Activated T-cell treated with anti-CD3 and anti-CD28 coated beads, Interleukin-2, amount 50 U/mL, for 48 hours (primary cell): ENCODE measurements at regions not wholly inside any gene's neighbourhood (a gene's known extent, or its start where the extent isn't known, plus 50 kb on each side); places are given as distances from the start of the nearest gene placed in this dataset.
A peak's percentile ranks its signal among the peaks of the same experiment; 100 is the strongest.

Experiments used
- DNase-seq, 2 experiments: peaks; one replicate each; pipeline ENCODE4 v3.0.0-alpha.2; 2020

DNA sequence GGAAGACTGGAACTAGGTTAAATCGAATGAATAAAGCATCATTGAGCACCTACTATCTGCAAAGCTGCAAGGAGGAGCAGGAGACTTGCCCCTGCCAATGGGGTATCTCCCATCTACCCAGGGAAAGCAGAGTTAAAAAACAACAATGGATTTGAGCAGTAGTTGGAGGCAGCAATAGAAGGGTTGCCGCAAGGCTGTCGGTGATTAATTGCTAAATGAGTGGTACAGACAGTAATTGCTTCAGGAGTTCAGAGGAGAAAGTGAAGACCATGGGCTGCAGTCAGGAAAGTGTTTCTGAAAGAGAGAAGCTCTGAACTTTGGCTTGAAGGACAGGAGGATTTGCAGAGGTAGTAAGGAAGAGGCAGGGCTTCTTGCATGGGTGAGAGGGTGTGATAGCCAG is 152.9 kb downstream of the ACTL8 start:
- no peak for DNase-seq

DNA sequence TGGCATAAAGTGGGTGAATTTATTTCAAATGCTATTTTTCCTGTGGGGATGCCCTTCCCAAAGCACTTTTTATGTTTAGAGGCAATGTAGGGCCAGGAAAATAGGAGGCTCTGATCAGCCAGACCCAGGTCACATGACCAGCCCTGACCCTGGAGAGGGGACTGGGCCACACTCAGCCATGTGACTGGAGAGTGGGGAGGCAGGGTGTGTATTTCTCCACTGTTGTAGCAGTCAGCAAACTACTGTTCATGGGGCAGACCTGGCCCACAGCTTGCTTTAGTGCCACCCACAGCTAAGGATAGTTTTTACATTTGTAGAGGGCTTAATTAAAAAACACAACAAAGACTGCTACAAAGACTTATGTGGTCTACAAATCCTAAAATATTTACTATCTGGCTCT is 153.8 kb downstream of the ACTL8 start:
- no peak for DNase-seq

DNA sequence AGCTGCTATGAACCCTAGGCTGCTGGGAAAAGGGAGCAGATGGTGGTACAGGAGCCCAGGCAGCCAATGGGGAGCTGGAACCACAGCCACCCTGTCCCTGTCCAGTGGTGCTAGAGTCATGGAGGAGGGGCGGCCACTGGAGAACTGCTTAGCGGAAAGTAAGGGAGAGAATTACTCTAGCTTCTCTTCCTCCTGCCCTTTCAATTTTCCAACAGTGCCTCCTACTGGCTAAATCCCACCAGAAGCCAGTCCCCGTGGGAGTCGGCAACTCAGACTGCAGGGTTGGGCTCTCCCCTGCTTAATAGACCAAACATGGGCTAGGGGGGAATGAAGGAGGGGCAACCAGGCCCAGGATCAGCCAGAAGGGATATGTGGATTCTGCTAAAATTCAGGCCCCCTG is 154.5 kb downstream of the ACTL8 start:
- DNase-seq, result no peak

DNA sequence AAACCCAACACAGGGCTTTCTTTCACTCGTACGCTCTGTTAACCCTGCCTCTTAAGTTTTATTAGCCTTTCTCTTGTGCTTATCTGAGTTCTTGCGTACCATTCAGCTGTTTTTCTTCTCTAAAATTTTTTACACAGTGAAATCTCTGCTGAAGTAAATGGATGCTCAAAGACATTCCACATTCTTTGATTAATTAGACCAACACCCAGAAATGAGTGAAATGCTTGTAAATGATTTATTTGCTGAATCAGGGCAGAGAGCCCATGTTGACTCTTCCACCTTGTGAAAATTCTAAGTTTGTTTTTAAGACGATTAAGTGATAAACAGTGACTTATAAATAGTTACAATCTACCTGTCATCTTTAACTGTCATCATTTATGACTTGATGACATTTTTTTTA is 156.7 kb downstream of the ACTL8 start:
- DNase-seq, result no peak

DNA sequence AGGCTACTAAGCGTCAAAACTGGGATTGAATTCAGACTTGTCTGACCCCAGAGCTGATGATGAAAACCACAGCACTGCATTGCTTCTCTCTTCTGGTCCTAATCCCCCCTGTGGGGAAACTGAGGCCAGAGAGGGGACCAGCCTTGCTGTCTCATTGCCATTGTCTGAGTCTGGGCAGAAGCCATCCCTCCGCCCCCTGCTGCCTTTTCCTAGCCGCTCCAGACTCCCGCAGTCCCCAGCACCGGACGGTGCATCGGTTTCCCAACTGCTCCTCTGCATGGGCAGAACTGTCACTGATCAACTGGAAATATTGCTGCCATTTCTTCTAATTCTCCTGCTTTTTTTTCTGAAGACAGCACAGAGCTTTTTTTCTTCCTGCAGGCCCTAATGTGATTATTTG is 157.4 kb downstream of the ACTL8 start:
- DNase-seq, result no peak

DNA sequence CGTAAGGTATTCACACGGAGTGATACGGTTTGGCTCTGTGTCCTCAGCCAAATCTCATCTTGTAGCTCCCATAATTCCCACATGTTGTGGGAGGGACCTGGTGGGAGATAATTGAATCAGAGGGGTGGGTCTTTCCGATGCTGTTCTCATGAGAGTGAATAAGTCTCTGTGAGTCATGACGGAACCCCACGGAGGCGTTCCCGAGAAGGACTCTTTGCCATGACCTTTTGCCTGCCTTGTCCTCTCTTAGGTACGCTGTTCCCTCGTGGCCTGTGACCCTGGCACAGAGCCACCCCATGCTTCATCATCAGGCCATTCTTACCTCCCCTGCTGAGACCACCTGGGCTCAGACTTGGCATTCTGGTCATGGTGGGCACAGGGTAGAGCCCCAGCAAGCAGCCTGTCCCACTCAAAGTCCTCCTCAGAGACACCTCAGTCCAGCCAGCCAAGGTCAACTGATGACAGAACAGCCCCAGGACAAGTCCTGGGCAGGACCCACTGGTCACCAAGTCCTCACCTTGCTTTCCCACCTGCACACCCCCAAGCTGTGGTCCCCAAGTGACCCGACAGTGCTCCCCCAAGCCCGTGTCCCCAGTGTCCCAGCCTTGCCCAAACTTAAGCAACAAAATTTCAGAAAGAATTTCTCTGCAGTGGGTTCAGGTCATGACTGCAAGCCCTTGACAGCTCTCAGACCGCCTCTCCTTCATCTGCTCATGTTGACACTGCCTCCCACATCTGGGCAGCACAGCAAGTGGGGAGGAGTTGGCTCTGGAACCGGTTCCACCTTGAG is 158.4 kb downstream of the ACTL8 start:
- DNase-seq, result no peak

DNA sequence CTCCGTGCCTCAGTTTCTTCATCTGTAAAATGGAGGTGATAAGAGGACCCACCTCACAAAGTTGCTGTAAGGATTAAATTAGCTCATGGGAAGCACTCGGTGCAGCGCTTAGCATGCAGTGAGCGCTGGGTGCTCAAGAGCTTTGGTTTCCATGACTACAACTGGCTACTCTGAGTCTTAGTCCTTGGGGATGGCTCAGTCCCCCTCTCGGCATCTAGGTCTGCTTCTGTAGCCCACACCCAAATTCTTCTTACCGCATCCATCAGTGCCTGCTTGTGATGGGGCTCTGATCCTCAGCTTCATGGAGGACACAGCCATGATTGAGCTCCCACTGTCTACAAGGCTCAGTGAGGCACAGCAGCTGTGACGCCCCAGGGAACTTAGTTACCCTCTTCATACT is 159.0 kb downstream of the ACTL8 start:
- DNase-seq, result no peak

DNA sequence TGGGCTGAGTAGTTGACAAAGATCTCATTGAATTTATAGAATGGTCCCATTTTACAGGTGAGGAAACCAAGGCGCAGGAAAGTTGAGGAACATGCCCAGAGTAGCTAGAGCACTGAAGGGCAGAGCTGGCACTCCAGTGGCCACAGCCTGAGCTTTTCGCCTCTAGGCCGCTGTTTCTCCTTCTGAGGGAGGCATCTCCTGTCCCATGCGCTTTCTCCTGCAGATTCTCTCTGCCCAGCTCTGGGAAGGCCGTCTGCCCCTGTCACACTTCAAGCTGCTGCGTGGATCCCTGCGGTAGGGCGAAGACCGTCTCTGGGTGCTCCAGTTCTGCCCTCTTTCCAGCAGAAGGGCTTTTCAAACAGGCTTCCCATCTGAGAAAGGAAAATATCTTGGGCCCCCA is 159.9 kb downstream of the ACTL8 start:
- DNase-seq, result no peak

DNA sequence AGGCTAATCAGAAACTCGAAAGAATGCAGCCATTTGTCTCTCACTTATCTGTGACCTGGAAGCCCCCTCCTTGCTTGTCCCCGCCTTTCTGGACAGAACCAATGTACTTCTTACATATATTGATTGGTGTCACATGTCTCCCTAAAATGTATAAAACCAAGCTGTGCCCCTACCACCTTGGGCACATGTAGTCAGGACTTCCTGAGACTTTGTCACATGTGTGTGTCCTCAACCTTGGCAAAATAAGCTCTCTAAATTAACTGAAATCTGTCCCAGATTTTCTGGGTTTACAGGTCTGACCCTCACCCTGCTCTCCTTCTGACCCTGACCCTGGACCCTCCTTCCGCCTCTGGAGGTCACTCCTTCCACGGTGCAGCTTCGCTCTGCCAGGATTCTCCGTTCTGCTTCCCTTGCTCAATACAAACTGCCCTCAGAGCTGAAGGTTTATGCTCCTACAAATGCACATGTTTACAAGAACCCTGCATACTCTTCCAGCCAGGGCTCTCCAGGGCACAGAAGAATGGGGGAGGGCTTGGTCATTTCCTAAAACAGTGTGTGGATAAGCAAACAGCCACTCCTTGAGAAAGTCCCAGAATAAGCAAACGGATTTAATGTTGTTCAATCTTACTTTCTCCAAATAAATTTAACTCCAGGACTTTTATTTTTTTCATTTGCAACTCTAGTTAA is 160.5 kb downstream of the ACTL8 start:
- DNase-seq, result no peak

DNA sequence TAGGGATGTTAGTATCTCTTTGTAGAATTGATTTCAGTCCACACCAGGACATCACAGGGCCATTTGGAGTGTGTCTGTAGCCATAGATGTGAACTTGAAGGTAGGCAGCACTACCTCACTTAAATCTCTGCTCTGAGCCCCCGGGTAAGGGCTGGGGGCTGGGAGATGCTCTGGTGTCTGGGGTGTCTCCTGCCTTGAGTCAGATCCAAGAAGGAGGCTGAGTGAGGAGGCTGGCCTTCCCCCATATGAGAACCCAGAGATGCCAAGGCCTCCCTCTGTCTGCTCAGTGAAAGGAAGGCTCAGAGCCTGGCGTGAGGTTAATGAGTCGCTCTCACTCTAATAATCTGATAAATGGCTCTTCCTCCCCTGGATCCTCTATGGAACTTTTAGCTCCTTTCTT is 161.6 kb downstream of the ACTL8 start:
- no peak for DNase-seq

DNA sequence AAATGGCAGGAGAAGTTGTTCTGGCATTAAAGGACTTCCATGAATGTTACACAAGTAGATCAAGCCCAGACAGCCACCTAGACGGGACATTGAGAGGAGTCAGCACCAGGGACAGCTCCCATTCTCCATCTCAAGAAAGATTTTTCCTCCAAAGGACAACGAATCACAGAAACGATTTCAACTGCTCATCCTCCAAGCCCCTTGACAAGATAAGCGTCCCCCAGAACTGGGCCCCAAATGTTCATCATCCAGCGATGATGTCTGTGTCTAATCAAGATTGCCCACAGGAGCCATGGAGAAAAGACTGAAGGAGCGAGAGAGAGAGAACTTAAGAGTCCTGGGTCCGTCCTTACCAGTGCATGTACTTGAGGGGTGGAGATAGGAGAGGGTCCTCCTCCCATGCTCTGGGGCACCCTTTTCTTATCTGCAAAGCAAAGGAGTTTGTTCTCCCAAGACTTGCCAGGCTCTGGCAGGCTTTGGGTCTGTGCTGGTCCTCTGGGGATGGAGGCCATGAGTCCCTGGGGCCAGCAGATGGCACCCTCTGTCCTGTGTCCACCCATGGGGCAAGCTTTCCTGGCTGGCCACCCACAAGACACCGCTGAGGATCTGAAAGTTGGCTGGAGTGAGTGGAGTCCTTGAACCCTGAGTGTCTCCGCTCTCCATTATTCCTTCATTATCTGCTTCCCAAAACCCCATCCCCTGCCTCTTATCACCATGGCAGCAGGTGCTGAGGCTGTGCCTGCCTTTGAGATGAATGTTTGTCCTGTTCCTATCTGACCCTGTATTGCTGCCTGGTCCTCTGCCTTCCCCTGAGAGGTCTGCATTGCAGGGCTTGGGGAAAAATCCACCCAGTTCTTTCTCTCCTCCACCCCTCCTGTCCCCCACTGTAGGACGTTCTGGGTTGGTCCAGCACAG is 164.6 kb downstream of the ACTL8 start:
- DNase-seq, result no peak

DNA sequence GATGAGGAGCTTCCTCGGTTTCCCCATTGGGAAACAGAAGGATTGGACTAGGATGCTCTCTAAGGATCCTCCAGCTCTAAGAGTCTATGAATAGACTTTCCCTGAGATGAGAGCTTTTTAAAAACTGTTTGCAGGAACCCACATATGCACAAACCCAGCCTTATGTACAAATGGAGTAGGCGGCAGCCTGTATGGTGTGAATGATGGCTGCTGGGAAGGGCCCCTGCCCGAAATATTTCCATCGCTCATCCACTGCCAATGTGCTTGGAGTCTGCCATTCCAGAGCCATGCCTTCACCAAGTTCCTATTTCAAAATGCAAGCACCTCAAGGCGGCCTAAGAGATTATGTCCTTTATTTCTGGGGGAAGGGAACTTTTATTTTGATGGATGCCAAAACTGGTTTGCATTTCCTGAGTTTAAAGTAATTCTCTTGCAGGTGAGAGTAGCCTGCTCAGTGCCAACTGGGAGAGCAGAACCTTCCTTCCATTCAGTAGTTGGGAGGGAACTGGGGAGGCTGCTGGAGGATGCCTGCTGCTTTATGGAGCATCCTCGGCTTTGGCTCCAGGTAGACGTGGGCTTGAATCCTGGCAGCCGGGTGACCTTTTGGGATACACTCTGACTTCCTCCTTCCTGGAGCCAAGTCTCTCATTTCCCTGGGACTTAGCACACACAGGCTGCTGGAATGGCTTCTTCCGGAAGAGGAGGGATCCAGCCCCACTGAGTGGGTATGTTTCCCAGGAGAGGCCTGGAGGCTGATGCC is 165.9 kb downstream of the ACTL8 start:
- no peak for DNase-seq

DNA sequence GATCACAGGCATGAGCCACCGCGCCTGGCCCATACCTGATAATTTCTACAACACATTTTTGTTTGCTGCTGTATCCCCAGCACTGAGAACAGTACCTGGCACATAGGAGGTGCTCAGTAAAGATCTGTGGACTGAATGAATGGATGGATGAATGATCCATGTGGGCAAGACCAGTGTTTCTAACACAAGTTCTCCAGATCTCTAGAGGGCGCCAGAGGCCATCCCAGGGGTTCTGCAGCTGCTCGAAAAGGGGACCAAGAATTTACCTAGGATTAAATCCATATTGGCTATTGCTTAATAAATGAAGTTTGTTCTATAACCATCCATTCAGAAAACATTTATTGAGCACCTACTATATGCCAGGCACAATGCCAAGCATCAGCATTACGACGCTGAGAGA is 167.7 kb downstream of the ACTL8 start:
- DNase-seq, result peak; percentile 17 to 20

DNA sequence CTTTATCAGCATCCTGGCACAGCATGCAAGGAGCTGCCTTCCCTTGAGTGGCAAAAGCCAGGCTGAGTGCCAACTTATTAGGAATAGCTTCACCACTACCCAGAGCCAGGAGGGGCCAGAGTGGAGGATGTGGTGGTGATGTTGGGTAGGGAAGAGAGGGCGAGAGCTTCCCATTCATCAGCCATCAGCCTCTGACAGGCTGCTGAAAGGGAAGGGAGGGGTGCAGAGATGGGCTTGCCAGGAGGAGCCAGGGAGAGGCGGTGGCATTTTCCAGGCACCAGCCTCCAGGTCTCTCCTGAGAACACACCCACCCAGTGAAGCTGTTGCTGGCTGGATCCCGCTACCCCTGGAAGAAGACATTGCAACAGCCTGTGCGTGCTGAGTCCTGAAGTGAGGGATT is 168.5 kb downstream of the ACTL8 start:
- no peak for DNase-seq

DNA sequence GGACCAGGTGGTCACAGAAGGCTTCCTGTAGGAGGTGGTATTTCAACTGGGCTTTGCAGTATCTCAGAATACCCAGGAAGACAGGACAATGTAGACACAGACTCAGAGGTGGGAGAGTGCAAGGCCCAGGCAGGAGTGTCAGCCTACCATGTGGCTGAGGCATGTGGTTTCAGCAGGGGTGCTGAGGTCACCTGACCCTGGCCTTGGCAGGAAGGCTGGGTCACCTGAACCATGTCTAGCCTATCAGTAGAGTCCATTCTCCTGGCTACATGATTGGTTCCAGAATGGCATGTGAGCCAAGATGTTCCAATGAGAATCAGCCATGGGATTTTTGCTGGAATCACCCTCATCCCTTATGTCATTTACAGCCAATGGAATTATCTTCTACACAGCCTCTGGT is 169.4 kb downstream of the ACTL8 start:
- DNase-seq, result no peak

DNA sequence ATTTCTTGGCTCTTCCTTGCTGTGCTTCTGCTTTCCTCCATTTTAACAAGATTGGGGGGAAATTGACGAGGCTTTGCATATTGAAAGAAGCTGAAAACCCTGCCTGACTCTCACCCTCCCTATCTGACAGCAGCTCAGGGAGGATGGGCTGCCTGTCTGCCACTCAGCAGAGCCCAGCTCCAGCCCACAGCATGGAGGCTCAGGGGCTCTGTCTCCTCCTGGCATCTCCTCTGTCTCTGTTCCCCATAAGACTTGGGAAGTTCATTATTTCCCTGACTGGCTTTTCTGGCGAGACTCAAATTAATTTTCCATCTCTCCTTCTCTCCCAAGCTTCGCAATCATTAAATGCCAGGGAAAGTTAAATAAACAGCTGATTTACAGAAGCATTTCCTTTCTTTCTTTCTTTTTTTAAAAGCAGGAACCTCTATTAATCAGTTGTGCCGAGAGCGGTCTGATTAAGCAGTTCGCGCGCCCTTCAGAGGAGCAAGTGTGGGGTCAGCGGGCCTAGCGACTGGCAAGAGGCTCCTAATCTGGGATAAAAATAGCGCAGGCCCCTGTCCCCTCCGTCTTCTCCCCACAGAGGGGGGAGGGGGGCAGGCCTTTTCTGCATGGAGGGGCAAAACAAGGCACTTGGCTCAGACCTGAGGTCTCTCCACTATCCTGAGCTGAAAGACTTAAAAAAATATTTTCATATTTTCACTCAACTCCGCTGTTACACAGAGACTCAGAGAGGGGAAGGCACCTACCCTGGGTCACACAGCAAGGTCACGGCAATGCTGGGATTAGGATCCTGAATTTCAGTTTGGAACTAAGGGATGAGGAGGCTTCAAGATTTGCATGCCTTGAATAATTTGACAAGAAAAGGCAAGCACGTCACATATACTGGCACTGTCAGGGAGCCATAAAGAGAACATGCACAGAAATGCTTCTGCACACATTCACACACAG is 170.4 kb downstream of the ACTL8 start:
- no peak for DNase-seq

DNA sequence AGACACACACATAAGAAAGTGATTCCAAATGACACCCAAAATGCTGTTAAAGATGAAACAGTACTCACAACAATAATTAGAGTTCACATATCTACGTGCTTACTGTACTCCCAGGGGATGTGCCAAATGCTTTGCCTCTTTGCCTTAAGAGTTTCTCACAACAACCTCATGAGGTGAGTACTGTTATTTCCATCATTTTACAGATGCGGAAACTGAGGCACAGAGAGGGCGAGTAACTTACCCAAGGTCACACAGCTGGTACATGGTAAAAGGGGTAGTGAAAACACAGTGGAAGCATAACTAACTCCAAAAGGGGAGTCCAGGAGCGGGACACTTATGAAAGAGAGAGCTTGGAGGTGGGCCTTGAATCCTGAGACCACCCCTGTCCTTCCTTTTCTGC is 171.8 kb downstream of the ACTL8 start:
- DNase-seq, result no peak

DNA sequence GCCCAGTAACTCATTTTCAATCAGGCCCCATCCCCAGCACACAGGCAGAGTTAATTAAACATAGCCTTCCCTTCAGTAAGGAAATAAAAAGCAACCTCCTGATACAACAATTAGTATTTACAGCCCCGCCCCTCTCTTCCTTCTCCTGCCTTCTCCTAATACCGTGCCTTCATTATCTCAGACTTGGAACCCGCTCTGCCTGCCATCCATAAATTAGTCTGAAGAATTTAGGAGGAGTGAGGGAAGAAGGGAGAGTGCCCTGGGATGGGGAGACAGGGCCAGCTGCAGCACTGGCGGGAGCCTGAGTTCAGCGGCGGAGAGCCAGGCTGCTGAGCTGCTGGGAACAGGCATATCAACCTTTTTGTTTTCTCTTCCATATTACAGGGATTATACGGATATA is 172.8 kb downstream of the ACTL8 start:
- DNase-seq, result no peak

DNA sequence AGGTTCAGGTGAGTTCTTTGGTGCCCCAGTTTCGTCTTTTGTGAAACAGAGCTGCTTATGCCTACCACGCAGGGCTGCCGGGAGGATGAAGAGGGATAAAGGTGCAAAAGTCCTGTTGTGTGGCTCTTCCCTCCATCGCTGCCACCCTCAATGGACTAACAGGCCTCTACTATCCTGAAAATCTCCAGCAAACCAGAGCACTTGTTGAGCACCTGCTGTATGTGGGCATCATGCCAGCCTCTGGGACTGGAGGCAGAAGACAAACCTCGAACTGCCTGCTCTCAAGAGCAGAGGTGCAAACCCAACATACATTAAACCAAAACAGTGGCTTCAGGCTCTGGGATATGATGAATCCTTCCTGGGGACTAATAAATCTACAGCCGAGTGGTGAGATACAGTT is 174.1 kb downstream of the ACTL8 start:
- no peak for DNase-seq

DNA sequence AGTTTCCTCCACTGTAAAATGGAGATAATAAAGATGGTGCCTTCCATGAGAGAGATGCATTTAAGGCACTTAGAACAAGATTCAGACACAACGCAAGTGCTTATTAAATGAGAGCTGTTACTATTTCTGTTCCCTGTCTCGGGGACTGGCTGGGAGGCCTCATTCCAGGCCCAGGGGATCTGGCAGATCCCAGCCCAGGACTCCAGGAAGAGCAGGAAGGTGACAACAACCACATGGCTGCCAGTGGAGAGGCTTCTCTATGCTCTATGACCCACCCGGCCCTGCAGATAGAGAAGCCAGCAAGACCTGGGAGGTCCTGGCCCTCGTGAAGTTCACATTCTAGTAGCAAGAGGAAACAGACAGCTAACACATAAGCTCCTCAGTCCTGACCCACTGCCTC is 175.5 kb downstream of the ACTL8 start:
- DNase-seq, result no peak

DNA sequence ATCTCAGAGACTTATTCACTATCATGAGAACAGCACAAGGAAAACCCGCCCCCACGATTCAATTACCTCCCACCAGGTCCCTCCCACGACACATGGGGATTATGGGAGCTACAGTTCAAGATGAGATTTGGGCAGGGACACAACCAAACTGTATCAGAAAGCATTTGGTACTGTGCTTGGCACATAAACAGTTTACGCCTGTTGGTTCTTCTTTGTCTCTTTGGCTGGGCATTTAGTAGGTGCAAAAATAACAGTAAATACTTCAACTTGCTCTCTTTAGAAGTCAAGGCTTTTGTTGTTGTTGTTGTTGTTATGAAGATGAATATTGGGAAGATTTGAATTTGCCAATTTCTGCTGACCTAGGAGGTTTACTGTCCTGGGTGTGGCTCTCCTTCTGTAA is 175.4 kb upstream of the IGSF21 start:
- DNase-seq, result no peak

DNA sequence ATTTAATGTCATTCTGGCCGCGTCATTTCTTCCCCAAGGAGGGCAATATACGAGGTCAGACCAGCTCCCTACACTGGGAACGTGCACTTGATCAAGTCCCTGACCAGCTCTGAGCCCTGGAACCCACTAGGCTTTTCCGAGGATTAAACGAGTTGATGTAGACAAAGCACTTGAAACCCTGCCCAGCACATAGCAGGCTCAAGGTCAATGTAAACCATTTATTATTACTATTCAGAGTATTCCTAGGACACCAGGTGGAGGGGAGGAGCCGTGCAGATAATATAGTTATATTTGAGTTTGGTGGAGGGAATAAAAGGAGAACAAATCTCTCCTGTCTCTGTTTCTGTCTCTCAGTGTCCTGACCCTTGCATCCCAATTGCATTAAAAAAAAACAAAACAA is 174.1 kb upstream of the IGSF21 start:
- no peak for DNase-seq
